NB4 (cell line): ENCODE measurements at regions not wholly inside any gene's neighbourhood (a gene's known extent, or its start where the extent isn't known, plus 50 kb on each side); places are given as distances from the start of the nearest gene placed in this dataset.

Experiments
- DNase-seq: peaks from one replicate; pipeline ENCODE4 v3.0.0; 2010; ENCODE audit warnings: low read depth
- H3K4me3 ChIP-seq: one replicate; pipeline ENCODE4 v1.5.1; 2011; ENCODE audit warnings: mild to moderate bottlenecking, low read depth, low read length, moderate library complexity
- CTCF ChIP-seq: IDR thresholded peaks from one replicate; pipeline ENCODE4 v1.5.1; 2012; ENCODE audit warnings: low read depth, low read length
- MAX ChIP-seq: IDR thresholded peaks from 2 replicates; pipeline ENCODE4 v1.6.1; 2011; ENCODE audit warnings: low read depth, low read length
- MYC ChIP-seq: IDR thresholded peaks from 2 replicates; pipeline ENCODE4 v1.6.1; 2011; ENCODE audit warnings: low read depth, low read length
- POLR2A ChIP-seq: IDR thresholded peaks from 2 replicates; pipeline ENCODE4 v1.6.1; 2011; ENCODE audit warnings: mild to moderate bottlenecking; ENCODE audit not compliant: insufficient read length; ENCODE audit errors: extremely low read depth

DNA sequence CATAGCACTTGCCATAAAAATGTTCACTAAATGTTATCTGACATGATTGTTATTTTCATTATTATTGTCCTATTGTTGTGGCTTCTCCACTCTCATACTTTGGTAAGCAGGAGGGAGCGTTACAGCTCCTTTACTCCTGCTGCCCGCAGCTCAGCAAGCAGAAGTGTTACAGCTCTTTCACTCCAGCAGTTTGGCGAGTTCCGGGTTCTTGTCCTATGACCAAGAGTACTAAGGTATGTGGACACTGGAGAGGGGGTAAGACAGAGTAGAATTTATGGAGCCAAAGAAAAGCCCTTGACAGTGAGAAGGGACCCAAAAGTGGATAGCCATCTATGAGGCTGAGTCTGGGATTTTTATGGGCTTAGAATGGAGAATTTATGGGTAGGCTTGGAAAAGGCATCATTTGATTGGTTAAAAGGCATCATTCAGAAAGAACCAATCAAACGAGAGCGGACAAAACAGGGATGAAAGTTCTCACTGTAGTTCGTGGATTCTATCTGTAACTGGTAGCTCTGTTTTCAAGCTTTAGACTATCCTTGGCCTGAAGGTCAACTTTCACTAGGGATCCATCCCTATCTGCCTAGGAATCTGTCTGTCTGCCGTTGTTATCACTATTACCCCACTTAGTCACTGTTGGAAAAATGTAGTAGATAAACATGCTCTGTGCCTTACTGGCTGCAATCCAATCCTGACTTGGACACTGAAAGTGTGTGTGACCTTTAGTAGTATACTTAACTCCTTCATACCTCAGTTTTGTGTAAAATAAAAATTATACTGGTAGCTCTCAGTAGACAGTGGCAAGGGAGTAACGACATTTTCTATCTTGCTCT lies 545.6 kb upstream of the LCORL start:
- DNase-seq: no peak
- H3K4me3 ChIP-seq: no peak overlapping the region
- TF ChIP-seq MAX (no peak), MYC (no peak), POLR2A (no peak), CTCF (no peak)

- TF ChIP-seq CTCF (no peak), POLR2A (no peak), MAX (no peak), MYC (no peak)
Measured at GRCh38 chr4:18559492-18559891, 537.9 kb upstream of the LCORL start.

GRCh38 chr4:18556402-18556801 lies 534.8 kb upstream of the LCORL start:
- TF ChIP-seq MAX: no peak
- TF ChIP-seq POLR2A: no peak
- no peak for TF ChIP-seq MYC
- TF ChIP-seq CTCF: no peak
- H3K4me3 ChIP-seq: no peak overlapping the region

More at GRCh38 chr4:18559492-18559891, 537.9 kb upstream of the LCORL start:
- no peak for DNase-seq
- no peak overlapping the region for H3K4me3 ChIP-seq

GRCh38 chr4:18540349-18540748 lies 518.8 kb upstream of the LCORL start:
- TF ChIP-seq MAX (no peak), MYC (no peak), CTCF (no peak), POLR2A (no peak)
- no peak for DNase-seq
- no peak overlapping the region for H3K4me3 ChIP-seq

More at GRCh38 chr4:18556402-18556801, 534.8 kb upstream of the LCORL start:
- DNase-seq: no peak

- no peak overlapping the region for H3K4me3 ChIP-seq
- TF ChIP-seq MAX (no peak), MYC (no peak)
- no peak for DNase-seq
Measured at GRCh38 chr4:18538121-18538520, 516.6 kb upstream of the LCORL start.

- peak; percentile 9 for DNase-seq
- TF ChIP-seq MAX (no peak), MYC (no peak), POLR2A (no peak), CTCF (peak; percentile 23)
- H3K4me3 ChIP-seq: no peak overlapping the region
Measured at GRCh38 chr4:18536428-18536827, 514.9 kb upstream of the LCORL start.
